Tibial nerve (tissue), 4 donors: ENCODE measurements at regions not wholly inside any gene's neighbourhood (a gene's known extent, or its start where the extent isn't known, plus 50 kb on each side); places are given as distances from the start of the nearest gene placed in this dataset.
A peak's percentile ranks its signal among the peaks of the same experiment; 100 is the strongest.

ENCODE experiments used
- DNase-seq, 2 donors: peaks; one replicate each; pipeline ENCODE4 v3.0.0-alpha.2; 2019; ENCODE audit warnings: low spot score in 2 of 2
- H3K27ac ChIP-seq, 4 donors: fragments of 200-600 bp; sonication (generic) in 3 of 4; one replicate each; pipeline ENCODE4 v1.5.1; 2017 to 2019; ENCODE audit warnings: mild to moderate bottlenecking in 1 of 4
- H3K27me3 ChIP-seq, 2 donors: fragments of 200-600 bp; sonication (generic) in 1 of 2; one replicate each; pipeline versions ENCODE4 v1.5.1 to v1.6.0; 2017 to 2019
- H3K36me3 ChIP-seq, 3 donors: fragments of 200-600 bp; sonication (generic); one replicate each; pipeline ENCODE4 v1.5.1; 2018 to 2019
- H3K4me1 ChIP-seq, 4 donors: fragments of 200-600 bp; sonication (generic) in 3 of 4; one replicate each; pipeline ENCODE4 v1.5.1; 2017 to 2019
- H3K4me3 ChIP-seq, 4 donors: fragments of 200-600 bp; sonication (generic) in 3 of 4; one replicate each; pipeline ENCODE4 v1.5.1; 2017 to 2019; ENCODE audit warnings: mild to moderate bottlenecking in 1 of 4, moderate library complexity in 1 of 4
- H3K9me3 ChIP-seq, 4 donors: fragments of 200-600 bp; sonication (generic) in 3 of 4; one replicate each; pipeline ENCODE4 v1.5.1; 2017 to 2019
- CTCF ChIP-seq, 5 experiments: fragments of 200-600 bp in 3 of 5; fragments of 450-650 bp in 2 of 5; sonication (generic) in 3 of 5; IDR thresholded peaks; one replicate each; pipeline ENCODE4 v1.5.1; 2016 to 2019; ENCODE audit warnings: antibody characterized with exemption in 5 of 5, mild to moderate bottlenecking in 3 of 5, moderate library complexity in 2 of 5
- EP300 ChIP-seq, 2 donors: sonication (generic); formaldehyde crosslinking; IDR thresholded peaks; one replicate each; pipeline ENCODE4 v1.6.1; 2017; ENCODE audit warnings: antibody characterized with exemption in 2 of 2, mild to moderate bottlenecking in 1 of 2
- POLR2A ChIP-seq, 2 donors: fragments of 450-650 bp; IDR thresholded peaks; one replicate each; pipeline ENCODE4 v1.6.1; 2017; ENCODE audit warnings: antibody characterized with exemption in 2 of 2, mild to moderate bottlenecking in 2 of 2, moderate library complexity in 2 of 2
- WGBS, 2 donors: methylation state at CpG; one replicate each; pipeline ENCODE4 v1.1.5; 2018; 5-methylcytosine and 5-hydroxymethylcytosine counted together

DNA sequence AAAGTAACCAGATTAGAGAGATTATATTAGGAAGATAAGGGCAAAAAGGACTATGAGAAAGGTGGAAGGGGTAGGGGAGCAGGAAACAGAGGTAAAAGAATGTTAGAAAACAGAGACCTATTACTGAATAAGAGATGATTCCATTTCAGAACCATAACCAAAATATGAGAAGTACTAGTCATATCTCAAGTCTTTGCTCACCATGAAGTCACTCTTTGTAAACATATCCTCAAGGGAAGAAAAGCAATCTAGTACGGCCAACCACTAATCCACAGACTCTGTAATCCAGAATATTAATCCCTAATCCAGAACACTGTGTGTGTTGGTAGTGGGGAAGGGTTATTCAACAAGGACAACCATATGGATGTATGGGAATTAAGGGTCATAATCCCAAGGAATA, 92.0 kb downstream of the CDCA7 start:
- Histone ChIP-seq H3K4me1 (no peaks in the 10 kb centered on the region), H3K27me3 (no peaks in the 10 kb centered on the region), H3K36me3 (no peaks in the 10 kb centered on the region), H3K9me3 (peaks cover 0 to 8% (median 0%) of the 10 kb centered on the region in 4 donors), H3K4me3 (no peak overlapping the region), H3K27ac (no peak overlapping the region)
- DNase-seq = no peak
- TF ChIP-seq EP300 (IDR thresholded peaks at IDR 0.05) (no peak), CTCF (IDR thresholded peaks at IDR 0.05) (no peak), POLR2A (IDR thresholded peaks at IDR 0.05) (no peak)
- 71 to 77% methylated on average over 1 of the region's 1 CpG for WGBS, 2 donors

GRCh38 chr2:173448938-173449471, 94.3 kb downstream of the CDCA7 start:
- H3K4me3 ChIP-seq = no peak overlapping the region
- TF ChIP-seq CTCF (IDR thresholded peaks at IDR 0.05) = peak; percentile 32 to 66 (median 43)
- TF ChIP-seq EP300 (IDR thresholded peaks at IDR 0.05) = no peak
- TF ChIP-seq POLR2A (IDR thresholded peaks at IDR 0.05) = no peak

DNA sequence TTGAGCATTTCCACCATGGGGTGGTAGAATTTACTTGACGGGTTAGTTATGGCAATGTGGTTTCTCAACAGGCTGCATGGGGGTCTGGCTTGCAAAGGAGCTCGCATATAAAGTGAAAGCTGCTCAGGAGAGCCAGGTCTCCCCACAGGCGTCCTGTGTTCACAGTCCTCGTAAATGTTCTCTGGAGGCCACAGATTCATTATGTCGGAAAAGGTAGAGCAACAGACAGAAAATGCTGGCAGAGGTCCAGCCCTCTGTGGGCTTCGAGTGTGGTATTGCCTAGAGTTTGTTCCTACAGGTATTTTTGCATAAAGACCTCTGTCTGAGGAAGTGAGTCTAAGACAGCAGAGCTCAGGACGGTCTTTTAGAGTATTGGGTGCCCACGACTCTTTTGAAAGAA, 96.4 kb downstream of the CDCA7 start:
- WGBS, 2 donors = 83 to 86% methylated on average over 8 of the region's 8 CpGs
- Histone ChIP-seq H3K36me3 (no peaks in the 10 kb centered on the region), H3K4me1 (no peaks in the 10 kb centered on the region), H3K4me3 (no peak overlapping the region), H3K9me3 (peaks cover 0 to 8% (median 0%) of the 10 kb centered on the region in 4 donors), H3K27me3 (no peaks in the 10 kb centered on the region), H3K27ac (no peak overlapping the region)
- TF ChIP-seq CTCF (IDR thresholded peaks at IDR 0.05) (no peak), POLR2A (IDR thresholded peaks at IDR 0.05) (no peak), EP300 (IDR thresholded peaks at IDR 0.05) (no peak)
- no peak for DNase-seq

More at GRCh38 chr2:173448938-173449471, 94.3 kb downstream of the CDCA7 start:
- 20 to 26% methylated on average over 17 of the region's 17 CpGs for WGBS, 2 donors
- Histone ChIP-seq H3K27ac (no peak overlapping the region), H3K36me3 (no peaks in the 10 kb centered on the region), H3K4me1 (no peaks in the 10 kb centered on the region), H3K27me3 (no peaks in the 10 kb centered on the region), H3K9me3 (peaks cover 0 to 8% (median 0%) of the 10 kb centered on the region in 4 donors)
- DNase-seq = peak in 1 of 2 donors; percentile 58

- H3K4me1 ChIP-seq = no peaks in the 10 kb centered on the region
- H3K9me3 ChIP-seq = peaks cover 0 to 6% (median 0%) of the 10 kb centered on the region in 4 donors
- no peak overlapping the region for H3K27ac ChIP-seq
- no peaks in the 10 kb centered on the region for H3K36me3 ChIP-seq
- no peak for DNase-seq
- no peaks in the 10 kb centered on the region for H3K27me3 ChIP-seq
- WGBS, 2 donors = 86 to 88% methylated on average over 4 of the region's 4 CpGs
- H3K4me3 ChIP-seq = no peak overlapping the region
- TF ChIP-seq CTCF (IDR thresholded peaks at IDR 0.05) (no peak), EP300 (IDR thresholded peaks at IDR 0.05) (no peak), POLR2A (IDR thresholded peaks at IDR 0.05) (no peak)
Measured at GRCh38 chr2:173451941-173452340, 97.3 kb downstream of the CDCA7 start.

DNA sequence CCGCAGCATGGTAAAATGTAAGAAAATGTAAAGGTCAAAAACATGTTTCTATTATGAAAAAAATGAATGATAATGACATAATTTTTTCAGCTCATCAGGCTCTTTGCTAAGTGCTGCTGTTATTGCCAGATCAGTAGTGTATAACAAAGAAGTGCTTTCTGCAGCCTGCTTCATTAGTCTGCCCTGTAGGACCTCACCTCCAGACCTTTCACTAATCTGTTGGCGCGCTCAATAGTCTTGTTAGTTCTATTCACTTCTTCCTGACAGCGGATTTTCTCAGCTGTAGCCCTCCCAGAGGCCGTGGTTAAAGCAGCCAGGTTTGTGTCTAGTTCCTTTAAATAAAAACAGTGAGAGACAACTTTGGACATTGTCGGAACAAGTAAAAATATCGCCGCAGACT, 97.7 kb downstream of the CDCA7 start:
- Histone ChIP-seq H3K4me1 (no peaks in the 10 kb centered on the region), H3K9me3 (peaks cover 0 to 1% (median 0%) of the 10 kb centered on the region in 4 donors), H3K27ac (no peak overlapping the region), H3K36me3 (no peaks in the 10 kb centered on the region), H3K4me3 (no peak overlapping the region), H3K27me3 (no peaks in the 10 kb centered on the region)
- DNase-seq = no peak
- 44 to 46% methylated on average over 8 of the region's 8 CpGs for WGBS, 2 donors
- no peak for TF ChIP-seq POLR2A (IDR thresholded peaks at IDR 0.05)
- no peak for TF ChIP-seq EP300 (IDR thresholded peaks at IDR 0.05)
- TF ChIP-seq CTCF (IDR thresholded peaks at IDR 0.05) = no peak
